ENCODE measurements at regions not wholly inside any gene's neighbourhood (a gene's known extent, or its start where the extent isn't known, plus 50 kb on each side); places are given as distances from the start of the nearest gene placed in this dataset.

DNA sequence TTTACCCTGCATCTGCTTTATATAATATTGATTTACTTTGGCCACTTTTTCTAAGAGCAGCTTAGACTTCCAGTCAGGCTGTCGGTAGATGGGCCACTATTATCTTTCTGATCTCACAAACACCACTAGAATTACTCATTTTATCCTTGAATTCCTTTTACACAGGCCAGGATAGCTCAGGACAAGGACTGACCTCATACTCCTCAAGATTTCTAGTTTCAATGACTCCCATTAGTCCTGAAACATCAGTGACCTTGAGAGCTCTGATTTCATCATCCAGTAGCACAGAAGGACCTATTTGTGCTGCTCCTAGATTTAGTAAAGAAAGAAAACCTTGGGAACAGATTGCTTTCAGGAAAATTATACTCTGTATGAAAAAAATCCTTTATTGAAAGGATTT is 727.9 kb upstream of the PTPRD start:
- Histone ChIP-seq H3K36me3 (no peaks in the 10 kb centered on the region), H3K9me3 (no peaks in the 10 kb centered on the region), H3K27me3 (no peaks in the 10 kb centered on the region), H3K4me1 (no peaks in the 10 kb centered on the region), H3K4me3 (no peak overlapping the region), H3K27ac (no peak overlapping the region)
- WGBS, 2 donors (ENCODE audit: low coverage in 1 of 2): 67% methylated on average over 1 of the region's 1 CpG
- TF ChIP-seq POLR2AphosphoS5 (IDR thresholded peaks at IDR 0.05) (no peak), EP300 (IDR thresholded peaks at IDR 0.05) (no peak), POLR2A (IDR thresholded peaks at IDR 0.05) (no peak)
- TF ChIP-seq, protein P1, sequence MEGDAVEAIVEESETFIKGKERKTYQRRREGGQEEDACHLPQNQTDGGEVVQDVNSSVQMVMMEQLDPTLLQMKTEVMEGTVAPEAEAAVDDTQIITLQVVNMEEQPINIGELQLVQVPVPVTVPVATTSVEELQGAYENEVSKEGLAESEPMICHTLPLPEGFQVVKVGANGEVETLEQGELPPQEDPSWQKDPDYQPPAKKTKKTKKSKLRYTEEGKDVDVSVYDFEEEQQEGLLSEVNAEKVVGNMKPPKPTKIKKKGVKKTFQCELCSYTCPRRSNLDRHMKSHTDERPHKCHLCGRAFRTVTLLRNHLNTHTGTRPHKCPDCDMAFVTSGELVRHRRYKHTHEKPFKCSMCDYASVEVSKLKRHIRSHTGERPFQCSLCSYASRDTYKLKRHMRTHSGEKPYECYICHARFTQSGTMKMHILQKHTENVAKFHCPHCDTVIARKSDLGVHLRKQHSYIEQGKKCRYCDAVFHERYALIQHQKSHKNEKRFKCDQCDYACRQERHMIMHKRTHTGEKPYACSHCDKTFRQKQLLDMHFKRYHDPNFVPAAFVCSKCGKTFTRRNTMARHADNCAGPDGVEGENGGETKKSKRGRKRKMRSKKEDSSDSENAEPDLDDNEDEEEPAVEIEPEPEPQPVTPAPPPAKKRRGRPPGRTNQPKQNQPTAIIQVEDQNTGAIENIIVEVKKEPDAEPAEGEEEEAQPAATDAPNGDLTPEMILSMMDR (IDR thresholded peaks at IDR 0.05): no peak
- ATAC-seq: no peak

DNA sequence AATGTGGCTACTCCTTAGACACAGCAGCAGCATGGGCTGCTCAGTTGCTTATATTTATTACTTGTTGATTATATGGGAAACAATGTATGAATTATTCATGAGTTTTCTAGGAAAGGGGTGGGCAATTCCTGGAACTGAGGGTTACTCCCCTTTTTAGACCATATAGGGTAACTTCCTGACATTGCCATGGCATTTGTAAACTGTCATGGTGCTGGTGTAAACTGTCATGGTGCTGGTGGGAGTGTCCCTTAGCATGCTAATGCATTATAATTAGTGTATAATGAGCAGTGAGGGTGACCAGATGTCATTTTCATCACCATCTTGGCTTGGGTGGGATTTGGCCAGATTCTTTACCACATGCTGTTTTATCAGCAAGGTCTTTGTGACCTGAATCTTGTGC is 734.6 kb upstream of the PTPRD start:
- ATAC-seq: no peak
- TF ChIP-seq POLR2AphosphoS5 (IDR thresholded peaks at IDR 0.05) (no peak), EP300 (IDR thresholded peaks at IDR 0.05) (no peak), POLR2A (IDR thresholded peaks at IDR 0.05) (no peak)
- TF ChIP-seq, protein P1 (IDR thresholded peaks at IDR 0.05): no peak
- Histone ChIP-seq H3K4me3 (no peak overlapping the region), H3K9me3 (no peaks in the 10 kb centered on the region), H3K27ac (no peak overlapping the region), H3K27me3 (no peaks in the 10 kb centered on the region), H3K4me1 (no peaks in the 10 kb centered on the region), H3K36me3 (no peaks in the 10 kb centered on the region)

GRCh38 chr9:11348366-11348765 is 735.6 kb upstream of the PTPRD start:
- 42 to 51% methylated on average over 5 of the region's 5 CpGs for WGBS, 2 donors (ENCODE audit: low coverage in 1 of 2)
- Histone ChIP-seq H3K4me3 (no peak overlapping the region), H3K27me3 (no peaks in the 10 kb centered on the region), H3K27ac (no peak overlapping the region), H3K4me1 (no peaks in the 10 kb centered on the region), H3K9me3 (no peaks in the 10 kb centered on the region), H3K36me3 (no peaks in the 10 kb centered on the region)
- no peak for TF ChIP-seq POLR2A (IDR thresholded peaks at IDR 0.05)
- no peak for TF ChIP-seq EP300 (IDR thresholded peaks at IDR 0.05)
- TF ChIP-seq POLR2AphosphoS5 (IDR thresholded peaks at IDR 0.05): no peak
- TF ChIP-seq, protein P1 (IDR thresholded peaks at IDR 0.05): no peak
- ATAC-seq: no peak

DNA sequence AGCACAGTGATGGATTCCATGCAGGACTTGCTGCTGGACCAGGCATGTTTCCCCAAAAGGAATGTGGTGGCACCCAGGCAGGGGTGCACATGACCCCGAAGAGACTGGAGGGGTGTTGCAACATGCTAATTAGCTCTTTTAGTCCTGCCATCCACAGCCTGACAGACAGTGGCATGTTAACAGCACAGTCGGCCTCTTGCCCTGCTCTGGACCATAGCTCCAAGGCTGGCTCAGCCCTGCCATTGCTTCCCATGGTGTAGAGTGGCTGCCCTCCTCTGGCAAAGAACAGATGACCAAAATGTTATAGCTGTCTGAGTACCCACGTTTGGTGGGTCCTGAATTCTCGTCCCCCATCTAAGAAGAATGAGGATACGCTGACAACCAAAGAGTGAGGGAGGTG is 736.4 kb upstream of the PTPRD start:
- H3K27ac ChIP-seq: no peak overlapping the region
- H3K27me3 ChIP-seq: no peaks in the 10 kb centered on the region
- H3K4me3 ChIP-seq: no peak overlapping the region
- H3K36me3 ChIP-seq: no peaks in the 10 kb centered on the region
- TF ChIP-seq EP300 (IDR thresholded peaks at IDR 0.05) (no peak), POLR2A (IDR thresholded peaks at IDR 0.05) (no peak), POLR2AphosphoS5 (IDR thresholded peaks at IDR 0.05) (no peak)
- TF ChIP-seq, protein P1 (IDR thresholded peaks at IDR 0.05): no peak
- no peaks in the 10 kb centered on the region for H3K4me1 ChIP-seq
- ATAC-seq: no peak
- H3K9me3 ChIP-seq: no peaks in the 10 kb centered on the region
- 60 to 100% methylated on average over 1 of the region's 5 CpGs for WGBS, 2 donors (ENCODE audit: low coverage in 1 of 2)

DNA sequence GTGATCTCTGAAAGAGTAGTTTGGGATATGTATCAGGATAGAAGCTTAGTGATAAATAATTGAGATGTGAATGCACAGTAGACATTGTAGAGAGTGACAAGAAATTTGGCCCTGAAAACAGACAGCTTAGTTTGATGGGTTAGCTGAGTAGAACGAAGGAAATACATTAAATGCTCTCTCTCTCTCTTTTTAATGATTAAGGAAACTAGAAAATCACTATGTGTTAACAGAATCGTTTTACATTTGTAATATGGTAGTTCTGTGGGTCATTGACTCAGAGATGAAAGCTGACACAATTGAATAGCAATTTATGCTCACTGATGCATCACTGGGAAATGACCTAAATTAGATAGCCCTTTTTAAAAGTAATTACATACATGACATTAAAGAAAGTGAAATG is 739.8 kb upstream of the PTPRD start:
- 55% methylated on average over 2 of the region's 2 CpGs for WGBS, 2 donors (ENCODE audit: low coverage in 1 of 2)
- no peak for ATAC-seq
- no peak overlapping the region for H3K27ac ChIP-seq
- no peak overlapping the region for H3K4me3 ChIP-seq
- H3K36me3 ChIP-seq: no peaks in the 10 kb centered on the region
- no peaks in the 10 kb centered on the region for H3K9me3 ChIP-seq
- TF ChIP-seq EP300 (IDR thresholded peaks at IDR 0.05) (no peak), POLR2AphosphoS5 (IDR thresholded peaks at IDR 0.05) (no peak), POLR2A (IDR thresholded peaks at IDR 0.05) (no peak)
- TF ChIP-seq, protein P1 (IDR thresholded peaks at IDR 0.05): no peak
- H3K4me1 ChIP-seq: no peaks in the 10 kb centered on the region
- no peaks in the 10 kb centered on the region for H3K27me3 ChIP-seq

Measured in gastroesophageal sphincter (tissue), 4 donors.